Transverse colon (tissue), 4 donors: ENCODE measurements at regions not wholly inside any gene's neighbourhood (a gene's known extent, or its start where the extent isn't known, plus 50 kb on each side); places are given as distances from the start of the nearest gene placed in this dataset.

Experiments used
- EP300 ChIP-seq: sonication (generic); formaldehyde crosslinking; IDR thresholded peaks from one replicate; pipeline ENCODE4 v1.6.1; 2017; ENCODE audit warnings: antibody characterized with exemption, low read depth
- POLR2A ChIP-seq: fragments of 450-650 bp; IDR thresholded peaks from one replicate; pipeline ENCODE4 v1.6.1; 2016; ENCODE audit warnings: antibody characterized with exemption, mild to moderate bottlenecking, moderate library complexity
- POLR2AphosphoS5 ChIP-seq, 3 donors: sonication (generic); formaldehyde crosslinking; IDR thresholded peaks; one replicate each; pipeline ENCODE4 v1.6.1; 2016; ENCODE audit warnings: antibody characterized with exemption in 3 of 3
- TF ChIP-seq, protein P1 (sequence below), 5 experiments: fragments of 200-600 bp in 3 of 5; fragments of 450-650 bp in 2 of 5; sonication (generic) in 3 of 5; IDR thresholded peaks; 1 replicate in 2 of 5; 2 replicates in 3 of 5; pipeline ENCODE4 v1.5.1; 2016 to 2017; ENCODE audit warnings: antibody characterized with exemption in 5 of 5, inconsistent platforms in 3 of 5, mild to moderate bottlenecking in 2 of 5, moderate library complexity in 1 of 5

DNA sequence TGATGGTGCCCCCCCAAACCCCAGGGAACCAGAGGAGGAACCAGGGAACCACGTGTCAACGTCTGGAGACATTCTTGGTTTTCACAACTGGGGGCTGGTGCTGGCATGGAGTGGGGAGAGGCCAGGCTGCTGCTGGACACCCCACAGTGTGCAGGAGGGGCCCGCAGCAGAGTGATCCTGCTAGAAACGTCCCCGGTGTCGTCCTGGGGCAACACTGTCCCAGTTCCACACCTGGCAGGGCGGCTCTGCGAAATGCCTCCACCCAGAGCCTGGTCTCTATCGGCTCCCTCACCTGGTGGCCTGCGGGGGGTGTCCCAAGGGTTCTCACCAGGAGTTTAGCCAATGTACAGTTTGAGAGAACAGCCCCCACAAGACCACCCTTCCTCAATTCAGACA is 226.3 kb downstream of the CTTN start:
- no peak for TF ChIP-seq EP300
- TF ChIP-seq, protein P1, sequence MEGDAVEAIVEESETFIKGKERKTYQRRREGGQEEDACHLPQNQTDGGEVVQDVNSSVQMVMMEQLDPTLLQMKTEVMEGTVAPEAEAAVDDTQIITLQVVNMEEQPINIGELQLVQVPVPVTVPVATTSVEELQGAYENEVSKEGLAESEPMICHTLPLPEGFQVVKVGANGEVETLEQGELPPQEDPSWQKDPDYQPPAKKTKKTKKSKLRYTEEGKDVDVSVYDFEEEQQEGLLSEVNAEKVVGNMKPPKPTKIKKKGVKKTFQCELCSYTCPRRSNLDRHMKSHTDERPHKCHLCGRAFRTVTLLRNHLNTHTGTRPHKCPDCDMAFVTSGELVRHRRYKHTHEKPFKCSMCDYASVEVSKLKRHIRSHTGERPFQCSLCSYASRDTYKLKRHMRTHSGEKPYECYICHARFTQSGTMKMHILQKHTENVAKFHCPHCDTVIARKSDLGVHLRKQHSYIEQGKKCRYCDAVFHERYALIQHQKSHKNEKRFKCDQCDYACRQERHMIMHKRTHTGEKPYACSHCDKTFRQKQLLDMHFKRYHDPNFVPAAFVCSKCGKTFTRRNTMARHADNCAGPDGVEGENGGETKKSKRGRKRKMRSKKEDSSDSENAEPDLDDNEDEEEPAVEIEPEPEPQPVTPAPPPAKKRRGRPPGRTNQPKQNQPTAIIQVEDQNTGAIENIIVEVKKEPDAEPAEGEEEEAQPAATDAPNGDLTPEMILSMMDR (IDR thresholded peaks at IDR 0.05), result no peak
- no peak for TF ChIP-seq POLR2A
- TF ChIP-seq POLR2AphosphoS5 (IDR thresholded peaks at IDR 0.05), result no peak
